NCI-H2171 (cell line): ENCODE measurements at regions not wholly inside any gene's neighbourhood (a gene's known extent, or its start where the extent isn't known, plus 50 kb on each side); places are given as distances from the start of the nearest gene placed in this dataset.
"Not testable (repeated sequence)": the region's sequence is repeated elsewhere in the genome, so short reads cannot be mapped to it uniquely, and the experiment has no call there.

ENCODE experiments used
- DNase-seq: peaks from one replicate; lab custom pipeline; 2025; lab: John Stamatoyannopoulos, UW

- no peak for DNase-seq
Observed at GRCh38 chr3:20637729-20638128, 451.7 kb upstream of the SGO1 start.

- DNase-seq = no peak
Observed at GRCh38 chr3:20622304-20622703, 436.3 kb upstream of the SGO1 start.

- not testable (repeated sequence) for DNase-seq
Observed at GRCh38 chr3:20618621-20619020, 432.6 kb upstream of the SGO1 start.

- DNase-seq = not testable (repeated sequence)
Observed at GRCh38 chr3:20618181-20618580, 432.2 kb upstream of the SGO1 start.

GRCh38 chr3:20615982-20616381 is 430.0 kb upstream of the SGO1 start:
- not testable (repeated sequence) for DNase-seq

- DNase-seq = no peak
Observed at GRCh38 chr3:20608054-20608738, 422.2 kb upstream of the SGO1 start.

- DNase-seq = no peak
Observed at GRCh38 chr3:20604659-20605058, 418.7 kb upstream of the SGO1 start.

GRCh38 chr3:20589275-20589674 is 403.3 kb upstream of the SGO1 start:
- DNase-seq = no peak

- DNase-seq = no peak
Observed at GRCh38 chr3:20588781-20589180, 402.8 kb upstream of the SGO1 start.

- no peak for DNase-seq
Observed at GRCh38 chr3:20583648-20584047, 397.6 kb upstream of the SGO1 start.

- DNase-seq = no peak
Observed at GRCh38 chr3:20576228-20576627, 390.2 kb upstream of the SGO1 start.

- no peak for DNase-seq
Observed at GRCh38 chr3:20575146-20575545, 389.1 kb upstream of the SGO1 start.

GRCh38 chr3:20574746-20575145 is 388.7 kb upstream of the SGO1 start:
- no peak for DNase-seq

GRCh38 chr3:20573175-20573574 is 387.2 kb upstream of the SGO1 start:
- DNase-seq = no peak

- no peak for DNase-seq
Observed at GRCh38 chr3:20572473-20572872, 386.5 kb upstream of the SGO1 start.

GRCh38 chr3:20569310-20569709 is 383.3 kb upstream of the SGO1 start:
- no peak for DNase-seq

- no peak for DNase-seq
Observed at GRCh38 chr3:20564966-20565365, 379.0 kb upstream of the SGO1 start.

GRCh38 chr3:20563985-20564384 is 378.0 kb upstream of the SGO1 start:
- DNase-seq = no peak

- no peak for DNase-seq
Observed at GRCh38 chr3:20563251-20563650, 377.2 kb upstream of the SGO1 start.

- DNase-seq = no peak
Observed at GRCh38 chr3:20561166-20561565, 375.2 kb upstream of the SGO1 start.

- not testable (repeated sequence) for DNase-seq
Observed at GRCh38 chr3:20560446-20560845, 374.4 kb upstream of the SGO1 start.

- DNase-seq = no peak
Observed at GRCh38 chr3:20558161-20558560, 372.2 kb upstream of the SGO1 start.

GRCh38 chr3:20556661-20557060 is 370.7 kb upstream of the SGO1 start:
- DNase-seq = no peak

GRCh38 chr3:20552605-20553275 is 366.7 kb upstream of the SGO1 start:
- DNase-seq = no peak
